HUES6 (cell line): ENCODE measurements at regions not wholly inside any gene's neighbourhood (a gene's known extent, or its start where the extent isn't known, plus 50 kb on each side); places are given as distances from the start of the nearest gene placed in this dataset.

Experiments
- H3K27ac ChIP-seq: 2 replicates; pipeline ENCODE4 v1.7.0; 2013; ENCODE audit warnings: low read depth, mild to moderate bottlenecking, low read length, inconsistent platforms
- H3K27me3 ChIP-seq: 2 replicates; pipeline ENCODE4 v1.6.1; 2013; ENCODE audit warnings: low read length; ENCODE audit not compliant: control insufficient read depth, insufficient read depth
- H3K36me3 ChIP-seq: 2 replicates; pipeline ENCODE4 v1.6.1; 2013; ENCODE audit warnings: low read length; ENCODE audit not compliant: control insufficient read depth, insufficient read depth
- H3K4me1 ChIP-seq: 2 replicates; pipeline ENCODE4 v1.6.1; 2013; ENCODE audit warnings: low read length; ENCODE audit not compliant: control insufficient read depth, insufficient read depth
- H3K4me3 ChIP-seq: 2 replicates; pipeline ENCODE4 v1.5.1; 2013; ENCODE audit warnings: low read depth, low read length
- H3K9ac ChIP-seq: one replicate; pipeline ENCODE4 v1.6.1; 2013; ENCODE audit warnings: mild to moderate bottlenecking, low read length
- H3K9me3 ChIP-seq: 2 replicates; pipeline ENCODE4 v1.6.1; 2013; ENCODE audit warnings: low read depth, low read length; ENCODE audit not compliant: control insufficient read depth, insufficient read depth

GRCh38 chr12:105860561-105861207 lies 278.1 kb downstream of the NUAK1 start:
- Histone ChIP-seq H3K9me3 (peaks cover 13% of the 10 kb centered on the region; the same call in 1 of the 2 replicates), H3K4me3 (no peak overlapping the region), H3K4me1 (0 out of 2 replicates have a peak, but pooled peaks cover 4% of the 10 kb centered on the region), H3K9ac (no peak overlapping the region), H3K27me3 (no peaks in the 10 kb centered on the region), H3K27ac (no peak overlapping the region), H3K36me3 (no peaks in the 10 kb centered on the region)

GRCh38 chr12:105861227-105861626 lies 277.5 kb downstream of the NUAK1 start:
- H3K27ac ChIP-seq, result no peak overlapping the region
- 0 out of 2 replicates have a peak, but pooled peaks cover 4% of the 10 kb centered on the region for H3K4me1 ChIP-seq
- H3K9ac ChIP-seq, result no peak overlapping the region
- no peaks in the 10 kb centered on the region for H3K36me3 ChIP-seq
- H3K9me3 ChIP-seq, result peaks cover 13% of the 10 kb centered on the region; the same call in 1 of the 2 replicates
- no peak overlapping the region for H3K4me3 ChIP-seq
- no peaks in the 10 kb centered on the region for H3K27me3 ChIP-seq

DNA sequence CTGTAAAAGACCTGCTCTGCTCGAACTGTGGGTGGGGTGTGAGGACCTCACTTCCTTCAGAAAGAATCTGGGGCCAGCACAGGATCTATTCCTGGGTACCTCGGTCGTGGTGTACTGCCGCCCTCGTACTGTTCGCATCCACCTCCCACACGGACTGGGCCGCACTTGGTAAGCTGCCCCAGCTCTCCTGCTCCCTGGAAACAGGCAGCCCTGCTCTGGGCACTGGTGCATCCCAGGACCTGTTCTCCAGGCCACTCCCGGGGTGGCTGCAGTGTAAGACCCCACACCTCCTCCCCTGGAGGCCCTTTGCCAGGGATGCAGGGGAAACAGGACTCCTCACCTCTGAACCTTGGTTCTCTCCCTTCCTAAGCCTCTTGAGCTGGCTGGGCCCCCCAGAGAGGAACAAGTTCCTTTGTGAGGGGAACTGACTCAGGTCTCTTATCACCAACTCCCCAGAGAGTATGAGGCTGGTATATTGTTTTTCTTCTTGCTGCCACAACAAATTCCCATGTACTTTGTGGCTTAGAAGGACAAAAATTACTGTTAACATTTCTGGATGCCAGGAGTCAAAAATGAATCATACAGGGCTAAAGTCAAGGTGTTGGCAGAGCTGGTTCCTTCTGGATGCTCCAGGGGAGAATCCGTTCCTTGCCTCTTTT lies 276.5 kb downstream of the NUAK1 start:
- Histone ChIP-seq H3K36me3 (no peaks in the 10 kb centered on the region), H3K27ac (no peak overlapping the region), H3K9me3 (peaks cover 13% of the 10 kb centered on the region; the same call in 1 of the 2 replicates), H3K4me1 (0 out of 2 replicates have a peak, but pooled peaks cover 4% of the 10 kb centered on the region), H3K27me3 (no peaks in the 10 kb centered on the region), H3K4me3 (no peak overlapping the region), H3K9ac (no peak overlapping the region)

DNA sequence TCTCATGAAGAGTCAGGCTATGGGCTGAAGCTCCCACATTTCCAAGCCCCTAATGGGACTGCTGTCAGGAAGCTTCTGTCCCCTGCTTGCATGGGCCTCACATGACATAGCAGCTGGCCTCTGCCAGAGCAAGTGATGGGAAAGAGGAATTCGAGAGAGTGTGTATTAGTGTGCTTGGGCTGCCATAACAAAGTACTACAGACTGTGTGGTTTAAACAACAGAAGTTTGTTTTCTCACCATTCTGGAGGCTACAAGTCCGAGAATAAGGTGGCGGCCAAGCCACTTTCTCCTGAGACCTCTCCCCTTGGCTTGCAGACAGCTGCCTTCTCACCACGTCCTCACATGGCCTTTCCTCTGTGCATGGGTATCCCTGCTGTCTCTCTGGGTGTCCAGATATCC lies 274.4 kb downstream of the NUAK1 start:
- Histone ChIP-seq H3K4me1 (0 out of 2 replicates have a peak, but pooled peaks cover 4% of the 10 kb centered on the region), H3K9ac (no peak overlapping the region), H3K9me3 (peaks cover 13% of the 10 kb centered on the region; the same call in 1 of the 2 replicates), H3K36me3 (no peaks in the 10 kb centered on the region), H3K4me3 (no peak overlapping the region), H3K27ac (no peak overlapping the region), H3K27me3 (no peaks in the 10 kb centered on the region)

DNA sequence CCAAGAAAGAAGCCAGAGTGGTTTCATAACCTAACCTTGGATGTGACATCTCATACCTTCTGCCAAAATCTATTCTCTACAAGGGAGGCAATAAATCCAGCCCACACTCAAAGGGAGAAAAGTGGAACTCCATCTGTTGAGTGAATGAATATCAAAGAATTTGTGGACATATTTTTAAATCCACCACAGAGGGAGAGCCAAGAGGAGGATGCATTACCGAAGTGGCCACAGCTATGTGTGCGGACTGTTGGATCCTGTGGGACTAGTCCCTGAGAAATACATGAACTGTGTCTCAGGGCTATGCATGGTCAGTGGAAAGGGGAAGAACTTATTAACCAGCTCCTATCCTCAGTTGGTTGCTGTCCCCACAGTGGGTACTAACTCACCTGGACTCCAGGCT lies 273.9 kb downstream of the NUAK1 start:
- peaks cover 13% of the 10 kb centered on the region; the same call in 1 of the 2 replicates for H3K9me3 ChIP-seq
- no peaks in the 10 kb centered on the region for H3K36me3 ChIP-seq
- H3K4me3 ChIP-seq, result no peak overlapping the region
- H3K27ac ChIP-seq, result no peak overlapping the region
- H3K9ac ChIP-seq, result no peak overlapping the region
- H3K27me3 ChIP-seq, result no peaks in the 10 kb centered on the region
- 0 out of 2 replicates have a peak, but pooled peaks cover 4% of the 10 kb centered on the region for H3K4me1 ChIP-seq

DNA sequence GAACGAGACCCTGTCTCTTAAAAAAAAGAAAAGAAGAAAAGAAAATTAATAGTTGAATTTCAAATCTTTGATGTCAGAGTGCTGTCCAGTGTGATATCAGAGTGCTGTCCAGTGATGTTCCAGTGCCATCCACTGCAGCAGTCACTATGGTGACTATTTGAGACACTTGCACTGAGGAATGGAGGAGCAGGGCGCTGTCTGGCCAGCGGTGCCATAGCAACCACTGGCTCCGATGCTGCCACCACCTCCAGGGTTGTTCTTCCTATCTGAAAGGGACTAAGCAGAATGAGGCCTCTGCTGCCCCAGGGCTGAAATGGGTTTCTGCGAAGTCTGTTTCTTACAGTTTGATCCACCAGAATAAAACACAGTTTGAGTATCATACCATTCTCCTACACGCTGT lies 272.9 kb downstream of the NUAK1 start:
- H3K36me3 ChIP-seq, result no peaks in the 10 kb centered on the region
- 0 out of 2 replicates have a peak, but pooled peaks cover 4% of the 10 kb centered on the region for H3K4me1 ChIP-seq
- H3K27ac ChIP-seq, result no peak overlapping the region
- no peak overlapping the region for H3K4me3 ChIP-seq
- no peak overlapping the region for H3K9ac ChIP-seq
- H3K27me3 ChIP-seq, result no peaks in the 10 kb centered on the region
- H3K9me3 ChIP-seq, result peaks cover 13% of the 10 kb centered on the region; the same call in 1 of the 2 replicates

GRCh38 chr12:105874121-105874520 lies 264.6 kb downstream of the NUAK1 start:
- Histone ChIP-seq H3K4me1 (no peaks in the 10 kb centered on the region), H3K9ac (no peak overlapping the region), H3K9me3 (no peaks in the 10 kb centered on the region), H3K4me3 (no peak overlapping the region), H3K27ac (no peak overlapping the region), H3K27me3 (no peaks in the 10 kb centered on the region), H3K36me3 (no peaks in the 10 kb centered on the region)

GRCh38 chr12:105876396-105876927 lies 262.3 kb downstream of the NUAK1 start:
- Histone ChIP-seq H3K4me1 (no peaks in the 10 kb centered on the region), H3K27me3 (no peaks in the 10 kb centered on the region), H3K27ac (no peak overlapping the region)

DNA sequence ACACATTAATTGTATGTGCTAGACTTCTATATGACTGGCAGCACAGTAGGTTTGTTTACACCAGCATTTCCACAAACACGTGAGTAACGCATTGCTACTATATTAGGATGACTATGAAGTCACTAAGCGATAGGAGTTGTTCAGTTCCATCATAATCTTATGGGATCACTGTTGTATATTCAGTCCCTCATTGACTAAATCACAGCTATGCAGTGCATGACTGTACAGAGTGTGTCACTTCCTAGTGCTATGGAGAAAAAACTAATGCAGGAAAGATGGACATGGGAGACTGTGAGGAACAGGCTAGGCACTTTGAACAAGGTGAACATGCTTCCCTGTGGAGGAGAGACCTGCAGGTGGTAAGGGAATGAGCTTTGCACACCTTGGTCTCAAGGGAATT lies 259.8 kb downstream of the NUAK1 start:
- H3K4me3 ChIP-seq, result no peak overlapping the region
- no peaks in the 10 kb centered on the region for H3K36me3 ChIP-seq
- no peak overlapping the region for H3K9ac ChIP-seq
- H3K27ac ChIP-seq, result no peak overlapping the region
- no peaks in the 10 kb centered on the region for H3K27me3 ChIP-seq
- no peaks in the 10 kb centered on the region for H3K9me3 ChIP-seq
- no peaks in the 10 kb centered on the region for H3K4me1 ChIP-seq

More at GRCh38 chr12:105876396-105876927, 262.3 kb downstream of the NUAK1 start:
- H3K36me3 ChIP-seq, result no peaks in the 10 kb centered on the region
- H3K4me3 ChIP-seq, result no peak overlapping the region
- H3K9ac ChIP-seq, result no peak overlapping the region
- no peaks in the 10 kb centered on the region for H3K9me3 ChIP-seq

GRCh38 chr12:105880824-105881388 lies 257.8 kb downstream of the NUAK1 start:
- Histone ChIP-seq H3K36me3 (no peaks in the 10 kb centered on the region), H3K27ac (no peak overlapping the region), H3K9ac (no peak overlapping the region)

GRCh38 chr12:105882404-105882803 lies 256.4 kb downstream of the NUAK1 start:
- H3K9ac ChIP-seq, result no peak overlapping the region
- H3K4me3 ChIP-seq, result no peak overlapping the region
- no peak overlapping the region for H3K27ac ChIP-seq
- H3K4me1 ChIP-seq, result no peaks in the 10 kb centered on the region
- no peaks in the 10 kb centered on the region for H3K36me3 ChIP-seq
- no peaks in the 10 kb centered on the region for H3K27me3 ChIP-seq
- peaks cover 8% of the 10 kb centered on the region; the same call in 1 of the 2 replicates for H3K9me3 ChIP-seq

More at GRCh38 chr12:105880824-105881388, 257.8 kb downstream of the NUAK1 start:
- Histone ChIP-seq H3K9me3 (peaks cover 8% of the 10 kb centered on the region; the same call in 1 of the 2 replicates), H3K4me3 (no peak overlapping the region), H3K4me1 (no peaks in the 10 kb centered on the region), H3K27me3 (no peaks in the 10 kb centered on the region)
